GM19240 (cell line): ENCODE measurements at regions not wholly inside any gene's neighbourhood (a gene's known extent, or its start where the extent isn't known, plus 50 kb on each side); places are given as distances from the start of the nearest gene placed in this dataset.
"Not testable (repeated sequence)": the region's sequence is repeated elsewhere in the genome, so short reads cannot be mapped to it uniquely, and the experiment has no call there.

ENCODE experiments used
- DNase-seq: peaks from one replicate; pipeline ENCODE4 v3.0.0; 2011; ENCODE audit warnings: low spot score; ENCODE audit not compliant: insufficient read length

DNA sequence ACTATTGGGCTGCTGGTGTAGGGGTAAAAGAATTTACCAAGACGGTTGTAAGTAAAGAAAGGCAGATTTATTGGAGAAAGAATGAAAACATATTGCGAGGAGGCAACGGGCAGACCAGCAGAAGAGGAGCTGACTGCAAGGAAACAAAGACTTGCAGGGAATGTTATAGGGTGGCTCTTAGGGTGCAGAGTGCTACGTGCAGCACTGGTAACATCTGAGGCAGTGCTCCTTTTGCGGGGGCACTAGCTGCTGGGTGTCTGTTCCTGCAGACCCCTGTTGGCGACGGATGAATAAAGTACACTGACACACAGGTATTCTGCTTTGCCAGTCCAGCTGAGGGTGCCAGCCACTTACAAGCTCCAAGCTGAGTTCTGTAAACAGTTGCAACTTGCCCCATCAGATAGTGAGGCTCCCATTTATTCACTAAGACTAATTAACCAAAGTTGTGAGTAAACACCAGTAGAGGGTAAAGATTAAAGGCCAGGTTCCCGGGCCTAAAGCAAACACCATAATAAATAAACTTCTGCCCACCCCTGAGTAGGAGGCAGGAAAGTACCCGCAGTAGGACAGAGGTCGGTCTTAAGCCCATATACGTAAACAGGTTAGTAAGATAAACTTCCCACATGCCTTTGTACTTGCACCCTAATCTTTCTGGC, 140.2 kb upstream of the KCNK1 start:
- DNase-seq, result no peak

DNA sequence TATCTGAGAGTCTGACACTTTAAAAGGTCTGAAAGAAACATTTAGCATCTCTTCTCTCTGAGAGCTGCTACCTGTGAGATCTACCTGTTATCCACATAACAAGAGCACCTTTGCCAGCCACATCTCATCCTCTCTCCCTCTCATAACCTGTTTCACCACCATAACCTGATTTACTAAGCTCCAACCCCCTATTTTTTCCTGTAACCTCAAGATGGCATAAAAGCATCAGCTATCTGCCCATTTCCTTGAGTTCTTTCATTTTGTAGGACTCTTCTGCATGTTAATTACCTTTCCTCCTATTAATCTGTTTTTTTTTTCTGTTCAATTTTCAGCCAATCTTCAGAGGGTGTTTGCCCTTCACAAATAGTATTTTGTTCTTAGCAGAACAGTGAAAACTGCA, 136.5 kb upstream of the KCNK1 start:
- no peak for DNase-seq

DNA sequence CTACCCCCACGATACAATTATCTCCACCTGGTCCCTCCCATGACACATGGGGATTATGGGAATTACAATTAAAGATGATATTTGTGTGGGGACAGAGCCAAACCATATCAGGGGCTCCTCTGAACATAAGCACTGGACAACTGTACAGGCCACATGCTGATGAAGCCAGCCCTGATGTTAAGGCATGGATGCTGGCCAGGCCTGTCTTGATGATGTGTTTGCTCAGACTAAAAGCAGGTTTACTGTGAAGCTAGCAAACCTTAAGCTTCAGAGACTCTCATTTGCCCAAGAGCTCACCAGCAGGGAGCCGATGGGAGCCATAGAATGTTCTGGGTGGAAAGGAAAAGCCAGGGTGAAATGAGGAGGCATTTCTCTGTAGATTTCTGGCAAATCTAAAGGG, 135.3 kb upstream of the KCNK1 start:
- DNase-seq, result no peak

DNA sequence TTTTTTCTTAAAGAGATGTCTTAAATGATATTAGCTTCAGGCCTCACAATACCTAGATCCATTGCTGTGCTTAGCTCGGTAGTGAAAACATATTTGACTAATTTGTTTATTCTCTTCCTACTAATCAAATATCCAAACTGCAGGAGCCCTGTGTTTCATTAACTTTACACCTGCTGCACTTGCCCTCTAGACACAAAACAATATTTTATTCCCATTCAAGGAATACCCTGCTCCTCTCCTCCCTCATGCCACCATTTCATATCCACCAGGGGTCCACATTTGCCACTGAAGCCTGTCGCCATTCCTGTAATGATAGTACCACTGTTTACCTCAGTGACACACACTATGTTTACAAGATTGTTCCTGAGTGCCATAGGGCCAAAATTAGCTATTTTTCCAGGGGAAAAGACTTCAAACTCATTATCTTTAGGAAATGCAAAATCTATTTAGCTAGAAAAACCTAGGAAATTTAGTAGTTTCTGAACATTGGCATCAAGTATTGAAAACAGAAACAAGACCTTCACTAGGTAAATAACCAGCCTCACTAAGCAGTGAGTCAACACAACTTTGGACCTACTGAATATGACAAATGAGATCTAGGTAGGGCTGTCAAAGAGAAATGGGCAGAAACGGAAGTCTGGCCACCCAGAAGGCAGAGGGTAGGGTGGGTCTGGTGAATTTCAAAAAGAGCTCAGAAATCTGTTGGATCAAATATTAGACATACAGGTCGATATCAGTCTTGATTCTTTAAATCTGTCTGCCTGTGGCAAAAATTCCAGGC, 134.6 kb upstream of the KCNK1 start:
- no peak for DNase-seq

DNA sequence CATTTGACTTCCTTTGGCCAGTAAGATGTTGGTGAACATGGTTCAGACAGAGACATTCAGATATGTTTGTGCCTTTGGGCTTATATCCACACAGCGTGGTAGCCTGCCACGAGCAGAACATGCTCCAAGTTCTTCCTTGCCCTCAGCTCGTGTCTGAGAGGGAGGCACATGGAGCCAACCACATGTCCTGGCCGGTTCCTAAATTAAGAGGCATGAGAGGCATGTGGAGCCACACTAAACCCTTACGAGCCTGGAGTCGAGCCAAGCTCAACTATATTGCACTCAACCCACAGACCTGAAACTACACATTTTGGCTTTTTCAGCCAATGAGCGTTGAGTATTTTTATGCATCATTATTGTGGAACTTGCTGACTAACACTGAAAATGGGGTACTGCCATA, 133.7 kb upstream of the KCNK1 start:
- DNase-seq, result no peak

DNA sequence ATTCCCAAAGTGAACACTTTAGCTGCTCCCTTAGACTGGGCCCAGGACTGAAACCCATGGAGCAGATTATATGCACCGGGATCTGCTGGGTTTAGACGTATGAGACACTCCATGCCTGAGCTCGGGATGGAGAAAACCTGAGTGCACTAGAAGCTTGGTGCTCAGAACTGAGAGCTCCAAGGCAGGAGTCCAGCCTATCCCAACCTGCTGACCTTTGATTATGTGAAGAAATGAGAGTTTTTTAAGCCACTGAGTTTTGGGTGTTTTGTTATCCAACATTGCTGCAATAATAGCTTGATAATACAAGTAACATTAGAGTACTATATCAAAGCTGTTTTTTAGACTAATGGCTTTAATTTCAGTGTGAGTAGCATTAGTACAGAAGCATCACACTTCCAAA, 131.5 kb upstream of the KCNK1 start:
- no peak for DNase-seq

DNA sequence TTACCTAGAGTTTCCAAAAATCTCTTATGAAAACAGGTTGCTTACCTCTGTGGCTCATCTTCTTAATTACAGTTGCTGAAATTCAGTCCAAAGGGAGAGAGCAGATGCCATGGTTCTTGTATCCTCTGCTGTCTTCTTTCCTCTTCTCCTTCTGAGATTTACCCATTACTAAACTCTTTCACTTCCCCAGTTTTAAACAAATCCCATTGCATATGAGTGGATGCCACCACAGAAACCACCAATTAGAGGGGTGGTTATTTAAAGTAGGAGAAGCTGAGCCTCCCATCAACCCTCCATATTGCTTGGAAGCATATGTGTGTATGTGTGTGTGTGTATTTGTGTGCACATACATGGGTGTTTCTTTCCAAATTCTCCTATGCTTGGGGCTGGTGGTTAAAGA, 128.5 kb upstream of the KCNK1 start:
- no peak for DNase-seq

DNA sequence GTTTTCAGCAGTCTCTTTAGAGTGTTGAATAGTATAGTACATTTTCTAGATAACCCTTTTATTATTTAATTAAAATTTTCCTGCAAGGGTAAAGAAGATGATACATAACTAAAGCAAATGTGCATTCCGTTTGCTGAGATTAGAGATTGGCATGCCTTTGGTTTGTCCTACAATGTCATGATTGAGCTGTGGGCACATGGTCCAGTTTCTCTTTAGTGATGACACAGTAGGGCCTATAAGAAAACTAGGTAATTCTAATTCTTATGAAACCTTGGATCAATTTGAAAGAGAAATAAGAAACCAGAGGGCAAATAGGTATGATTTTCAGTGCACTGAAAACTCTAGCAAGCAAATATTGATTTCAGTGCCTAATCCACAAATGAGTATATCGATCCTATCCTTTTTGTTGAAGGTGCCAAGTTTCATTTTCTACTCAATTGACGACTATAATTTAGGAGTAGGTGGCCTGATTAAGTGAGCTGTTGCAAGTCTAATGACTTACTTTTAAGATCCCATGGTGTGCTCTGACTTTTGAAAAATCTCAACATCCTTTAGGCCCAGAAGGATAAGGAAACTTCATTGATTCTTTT, 128.0 kb upstream of the KCNK1 start:
- DNase-seq, result no peak

DNA sequence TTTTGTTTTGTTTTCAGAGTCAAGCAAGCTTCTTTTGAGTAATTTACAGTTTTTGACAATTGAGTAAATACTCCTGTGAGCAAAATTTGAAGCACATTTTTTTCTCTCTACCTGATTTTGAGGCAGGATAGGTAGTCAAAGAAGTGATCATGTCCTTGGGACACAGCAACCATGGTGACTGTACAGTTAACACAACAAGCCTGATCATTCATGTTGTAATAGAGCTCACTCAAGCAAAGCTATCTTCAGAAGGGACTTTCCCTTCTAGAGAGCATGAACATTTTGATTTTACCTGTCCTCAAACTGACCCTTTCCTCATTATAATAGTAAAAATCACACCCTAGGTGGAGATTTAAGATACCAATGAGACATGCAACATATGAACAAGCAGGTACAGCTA, 126.5 kb upstream of the KCNK1 start:
- DNase-seq, result no peak

DNA sequence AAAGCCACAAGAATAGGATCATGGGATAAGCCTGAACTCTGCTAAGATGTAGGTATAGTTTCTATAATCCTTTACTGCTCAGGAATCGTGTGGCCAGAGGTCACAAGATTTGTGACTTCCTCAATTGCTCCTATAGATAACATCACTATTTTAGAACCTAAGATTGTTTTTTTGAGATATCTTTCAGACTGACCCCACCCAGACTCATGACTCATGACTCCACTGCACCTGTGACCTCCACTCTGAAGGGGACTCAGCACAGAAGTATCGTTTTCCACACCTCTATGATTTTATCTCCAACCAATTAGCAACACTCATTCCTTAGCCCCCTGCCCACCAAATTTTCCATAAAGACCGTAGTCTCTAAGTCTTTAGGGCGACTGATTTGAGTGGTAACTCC, 124.5 kb upstream of the KCNK1 start:
- no peak for DNase-seq

DNA sequence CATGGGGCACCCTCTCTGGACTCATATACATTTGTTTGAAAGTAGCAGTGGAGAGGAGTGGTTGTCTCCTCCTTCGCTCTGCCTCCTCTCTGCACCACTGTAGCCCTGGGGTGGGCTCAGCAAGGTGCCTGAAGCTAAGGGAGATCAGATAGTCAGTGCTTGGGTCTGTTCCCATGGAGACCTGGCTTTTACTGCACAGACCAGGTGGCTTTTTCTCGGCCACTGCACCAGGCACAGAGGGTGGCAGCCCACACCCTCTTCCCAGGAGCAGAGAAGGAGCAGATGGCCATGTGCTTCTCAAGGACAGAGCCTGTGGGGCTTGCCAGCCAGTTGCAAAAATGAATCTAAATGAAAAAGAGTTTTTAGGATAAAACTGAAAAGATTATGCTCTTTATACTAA, 123.4 kb upstream of the KCNK1 start:
- no peak for DNase-seq

DNA sequence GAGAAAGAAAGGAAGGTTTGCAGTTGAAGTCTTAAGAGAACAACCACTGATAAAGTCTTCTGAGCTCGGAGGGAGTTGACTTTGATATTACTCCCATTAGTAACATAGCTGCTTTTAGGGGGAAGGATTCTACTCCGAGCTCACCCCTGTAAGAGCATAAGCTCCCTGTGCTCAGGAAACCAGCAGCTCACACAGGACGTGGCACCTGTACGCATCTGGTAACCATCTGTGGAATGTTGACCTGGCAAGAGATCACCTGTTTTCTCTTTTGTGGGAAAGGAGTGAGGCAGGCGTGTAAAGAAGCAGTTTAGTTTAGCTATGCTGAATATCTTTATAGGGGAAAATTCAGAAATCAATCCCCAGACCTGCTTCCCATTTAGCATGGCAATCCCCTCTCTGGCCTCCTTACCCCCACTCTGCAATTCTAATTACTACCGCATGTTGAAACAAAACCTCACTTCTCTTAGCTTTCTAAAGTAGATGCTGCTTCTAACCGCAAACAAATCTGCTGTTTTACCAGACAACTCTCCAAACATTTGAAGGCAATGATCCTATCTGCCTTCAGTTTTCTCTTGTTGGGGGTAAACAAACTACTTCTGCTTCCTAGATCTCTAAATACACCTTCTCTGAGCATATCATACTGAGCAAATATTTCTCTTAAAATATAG, 121.8 kb upstream of the KCNK1 start:
- no peak for DNase-seq

DNA sequence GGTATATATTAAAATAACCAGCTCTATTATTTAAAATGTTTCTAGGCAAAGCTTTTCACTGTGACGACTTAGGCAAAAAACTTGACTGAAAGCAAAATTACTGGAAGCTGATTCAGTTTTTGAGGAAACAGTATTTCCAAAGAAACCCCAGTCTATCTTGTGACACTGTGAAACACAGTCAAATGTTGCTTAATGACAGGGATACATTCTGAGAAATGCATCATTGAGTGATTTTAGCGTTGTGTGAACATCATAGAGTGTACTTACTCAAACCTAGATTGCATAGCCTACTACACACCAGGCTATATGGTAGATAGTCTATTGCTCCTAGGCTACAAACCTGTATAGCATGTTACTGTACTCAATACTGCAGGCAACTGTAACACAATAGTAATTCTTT, 116.9 kb upstream of the KCNK1 start:
- DNase-seq, result no peak

DNA sequence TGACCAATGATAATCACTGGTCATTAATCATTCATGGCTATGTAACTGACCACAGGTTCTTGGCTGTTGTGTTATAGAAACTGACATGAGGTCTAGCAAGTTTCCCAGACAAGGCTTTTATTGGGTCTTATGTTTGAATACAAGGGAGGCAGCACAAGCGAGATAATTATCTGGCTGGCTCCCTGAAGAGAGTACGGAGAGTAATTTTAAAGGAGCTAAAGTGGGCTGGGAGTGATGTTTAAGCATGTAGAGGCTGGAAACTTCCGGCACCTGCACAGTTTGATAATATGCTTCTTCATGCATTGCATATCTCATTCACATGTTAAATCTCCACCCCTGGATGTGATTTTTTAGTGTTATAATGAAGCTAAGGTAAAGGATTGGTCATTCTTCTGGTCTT, 116.2 kb upstream of the KCNK1 start:
- DNase-seq, result no peak

DNA sequence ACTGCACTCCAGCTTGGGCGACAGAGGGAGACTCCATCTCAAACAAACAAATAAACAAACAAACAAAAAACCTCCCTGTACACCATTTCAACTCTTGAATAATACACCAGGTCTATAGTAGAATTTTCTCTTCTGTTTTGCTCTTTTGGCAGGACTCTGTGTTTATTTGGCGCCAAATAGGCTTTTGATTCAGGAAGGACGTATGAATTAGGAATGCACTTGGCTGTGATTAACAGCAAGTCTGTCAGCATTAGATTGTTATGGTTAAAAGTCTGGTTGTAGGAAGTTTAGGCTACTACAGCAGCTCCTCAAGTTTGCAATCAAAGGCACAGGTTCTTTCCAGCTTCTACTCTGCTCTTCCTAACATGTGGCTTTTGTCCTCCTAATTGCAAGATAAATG, 113.8 kb upstream of the KCNK1 start:
- no peak for DNase-seq

DNA sequence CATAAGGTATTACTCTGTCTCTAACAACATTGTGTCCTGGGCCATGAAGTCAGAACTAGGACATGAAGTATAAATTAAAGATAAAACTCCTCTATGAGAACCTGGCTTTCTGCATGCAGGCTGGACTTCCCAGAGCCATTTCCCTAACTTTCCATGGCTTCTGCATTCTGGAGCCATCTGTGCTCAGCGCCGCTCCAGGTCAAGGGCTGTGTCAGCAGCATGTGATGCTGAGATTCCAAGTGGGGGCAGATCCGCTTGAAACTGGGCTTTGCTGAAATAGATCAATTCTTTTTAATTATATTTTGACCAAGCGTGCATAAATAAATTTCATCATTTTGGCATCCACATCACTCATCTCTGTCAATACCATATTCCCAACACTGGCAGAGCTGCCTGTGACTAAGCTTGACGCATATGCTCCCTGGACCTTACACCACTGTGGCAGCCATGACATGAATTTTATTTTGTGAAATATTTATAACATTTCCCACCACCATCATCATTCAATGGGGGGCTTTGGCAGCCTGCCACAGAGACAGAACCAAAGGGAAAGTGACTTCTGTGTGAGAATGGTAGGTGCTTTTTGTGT, 110.4 kb upstream of the KCNK1 start:
- DNase-seq, result no peak

DNA sequence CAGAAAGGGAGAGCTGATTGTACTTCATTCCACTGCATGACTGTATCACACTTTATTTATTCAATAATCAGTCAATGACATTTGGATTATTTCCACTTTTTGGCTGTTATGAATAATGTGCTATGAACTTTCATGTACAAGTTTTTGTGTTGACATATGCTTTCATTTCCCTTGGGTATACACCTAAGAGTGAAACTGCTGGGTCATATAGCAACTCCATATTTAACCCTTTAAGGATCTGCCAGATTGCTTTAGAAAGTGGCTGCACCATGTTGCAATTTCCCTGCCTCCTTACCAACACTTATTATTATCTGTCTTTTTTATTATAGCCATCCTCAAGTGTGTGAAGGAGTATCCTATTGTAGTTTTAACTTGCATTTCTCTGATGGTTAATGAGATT, 108.8 kb upstream of the KCNK1 start:
- DNase-seq, result no peak

DNA sequence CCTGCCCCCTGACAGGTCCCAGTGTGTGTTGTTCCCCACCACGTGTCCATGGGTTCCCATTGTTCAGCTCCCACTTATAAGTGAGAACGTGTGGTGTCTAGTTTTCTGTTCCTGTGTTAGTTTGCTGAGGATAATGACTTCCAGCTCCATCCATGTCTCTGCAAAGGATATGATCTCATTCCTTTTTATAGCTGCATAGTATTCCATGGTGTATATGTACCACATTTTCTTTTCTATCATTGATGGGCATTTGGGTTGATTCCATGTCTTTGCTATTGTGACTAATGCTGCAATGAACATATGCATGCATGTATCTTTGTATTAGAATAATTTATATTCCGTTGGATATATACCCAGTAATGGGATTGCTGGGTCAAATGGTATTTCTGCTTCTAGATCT, 108.0 kb upstream of the KCNK1 start:
- not testable (repeated sequence) for DNase-seq

DNA sequence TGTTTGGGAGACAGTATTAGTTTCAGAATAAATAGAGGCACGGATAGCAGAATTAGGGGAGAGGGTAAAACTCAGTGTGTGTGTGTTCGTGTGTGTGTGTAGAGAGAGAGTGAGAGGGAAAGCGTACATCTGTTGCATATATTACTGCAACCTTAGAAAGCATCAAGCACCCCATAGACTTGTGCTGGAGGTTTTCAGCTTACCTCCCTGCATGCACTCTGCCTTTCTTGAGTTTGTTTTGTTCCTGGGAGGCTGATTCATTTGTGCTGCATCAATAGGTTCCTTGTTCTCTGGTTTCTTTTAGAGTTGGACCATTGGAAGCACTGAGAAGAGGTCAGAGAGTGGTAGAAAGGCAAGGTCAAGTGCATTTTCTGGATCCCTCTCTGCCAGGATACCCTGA, 104.4 kb upstream of the KCNK1 start:
- DNase-seq, result no peak

DNA sequence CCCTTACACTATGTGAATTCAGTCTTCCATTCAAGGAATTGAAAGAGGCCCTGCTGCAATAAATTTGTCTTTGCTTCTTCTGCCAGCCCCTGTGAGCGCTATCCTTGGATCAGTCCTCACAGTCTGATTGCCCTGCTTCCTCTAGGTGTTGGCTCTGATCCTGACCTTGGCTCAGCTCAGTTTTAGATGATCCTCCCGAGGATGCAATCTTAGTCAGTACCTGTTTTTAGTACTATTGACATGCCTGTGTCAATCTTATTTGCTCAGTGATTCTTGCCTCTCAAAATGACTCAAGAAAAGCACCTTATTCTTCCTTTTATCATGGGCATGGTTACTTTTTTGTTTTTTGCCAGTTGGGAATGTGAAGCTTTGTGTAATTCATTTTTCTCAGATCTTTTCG, 101.4 kb upstream of the KCNK1 start:
- no peak for DNase-seq

DNA sequence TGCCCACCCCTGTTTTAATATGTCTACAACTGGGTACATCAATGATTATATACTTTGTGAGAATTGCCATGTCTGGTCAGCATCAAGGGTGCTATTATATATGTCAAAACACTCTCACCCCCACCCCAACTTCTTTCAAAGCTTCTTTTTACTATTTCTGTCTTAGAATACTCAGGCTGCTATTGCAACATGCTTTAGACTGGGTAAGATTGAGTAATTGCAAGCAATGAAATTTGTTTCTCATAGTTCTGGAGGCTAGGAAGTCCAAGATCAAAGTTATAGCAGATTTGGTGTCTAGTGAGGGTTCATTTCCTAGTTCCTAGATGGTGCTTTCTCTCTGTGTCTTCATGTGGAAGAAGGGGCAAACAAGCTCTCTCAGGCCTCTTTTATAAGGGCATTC, 100.5 kb upstream of the KCNK1 start:
- no peak for DNase-seq

DNA sequence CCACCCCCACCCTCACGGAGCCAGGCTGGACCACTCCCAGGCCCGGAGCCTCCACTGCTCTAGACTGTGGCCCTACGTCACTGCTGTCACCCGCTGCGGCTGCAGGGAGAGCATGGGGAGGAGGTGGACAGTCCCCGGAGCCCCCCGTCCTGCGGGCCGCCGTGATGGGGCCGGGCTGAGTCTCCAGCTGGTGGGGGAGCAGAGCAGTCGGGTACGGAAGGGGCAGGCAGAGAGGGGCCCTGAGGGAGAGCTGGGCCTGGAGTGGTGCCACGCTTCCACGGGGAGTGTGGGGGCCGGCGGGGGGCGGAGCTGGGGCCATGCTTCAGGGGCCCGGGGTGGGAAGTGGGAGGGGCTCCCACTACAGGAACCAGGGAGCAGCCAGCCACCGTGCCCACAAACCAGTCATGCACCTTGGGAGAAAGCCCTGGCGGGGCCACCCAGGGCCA, 98.9 kb upstream of the KCNK1 start:
- DNase-seq, result no peak
